ENCODE measurements at regions not wholly inside any gene's neighbourhood (a gene's known extent, or its start where the extent isn't known, plus 50 kb on each side); places are given as distances from the start of the nearest gene placed in this dataset.
"Not testable (repeated sequence)": the region's sequence is repeated elsewhere in the genome, so short reads cannot be mapped to it uniquely, and the experiment has no call there.

DNA sequence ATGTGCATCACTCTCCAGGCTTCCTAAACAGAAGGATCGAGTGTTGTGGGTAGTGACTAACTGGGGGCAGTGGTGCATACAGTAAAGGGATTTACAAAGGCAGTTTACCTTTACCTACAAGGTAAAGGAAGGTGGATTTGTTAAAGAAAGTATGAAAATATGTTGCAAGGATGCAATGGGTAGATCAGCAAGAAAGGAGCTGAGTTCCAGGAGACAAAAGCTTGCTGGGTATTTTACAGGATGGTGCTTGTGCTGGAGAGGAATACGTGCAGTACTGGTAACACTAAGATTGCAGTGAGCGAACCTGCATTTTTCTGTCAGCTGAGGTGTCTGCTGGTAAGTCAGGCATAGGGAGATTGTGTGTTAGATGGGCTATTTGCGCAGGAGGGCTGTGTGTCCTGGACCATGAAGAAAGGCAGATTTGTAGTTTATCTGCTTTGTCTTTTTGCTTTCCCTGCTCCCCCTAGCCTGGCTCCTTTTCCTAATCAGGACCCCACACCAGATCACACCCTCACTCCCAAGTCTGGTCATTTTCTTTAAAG is 304.6 kb downstream of the THBS2 start:
- no peak for DNase-seq (ENCODE audit: low read depth in 4 of 4, low spot score in 3 of 4)

DNA sequence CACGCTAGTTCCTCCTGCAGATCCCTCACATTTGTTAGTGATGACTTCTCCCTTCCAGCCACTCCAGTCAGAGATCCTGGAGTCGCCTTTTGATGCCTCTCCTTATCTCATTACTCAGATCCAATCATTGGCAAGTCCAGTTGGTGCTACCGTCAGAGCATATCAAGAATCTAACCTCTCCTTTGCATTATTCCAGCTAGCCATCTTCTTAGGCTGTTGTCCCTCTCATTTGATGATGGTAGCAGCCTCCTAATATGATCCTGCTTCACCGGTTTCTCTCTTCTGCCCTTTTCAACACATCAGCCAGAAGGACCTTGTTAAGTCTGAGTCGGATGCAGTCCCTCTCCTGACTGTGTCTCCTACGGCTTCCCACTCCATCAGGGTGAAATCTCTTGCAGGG is 305.6 kb downstream of the THBS2 start:
- DNase-seq (ENCODE audit: low read depth in 4 of 4, low spot score in 3 of 4), result no peak

DNA sequence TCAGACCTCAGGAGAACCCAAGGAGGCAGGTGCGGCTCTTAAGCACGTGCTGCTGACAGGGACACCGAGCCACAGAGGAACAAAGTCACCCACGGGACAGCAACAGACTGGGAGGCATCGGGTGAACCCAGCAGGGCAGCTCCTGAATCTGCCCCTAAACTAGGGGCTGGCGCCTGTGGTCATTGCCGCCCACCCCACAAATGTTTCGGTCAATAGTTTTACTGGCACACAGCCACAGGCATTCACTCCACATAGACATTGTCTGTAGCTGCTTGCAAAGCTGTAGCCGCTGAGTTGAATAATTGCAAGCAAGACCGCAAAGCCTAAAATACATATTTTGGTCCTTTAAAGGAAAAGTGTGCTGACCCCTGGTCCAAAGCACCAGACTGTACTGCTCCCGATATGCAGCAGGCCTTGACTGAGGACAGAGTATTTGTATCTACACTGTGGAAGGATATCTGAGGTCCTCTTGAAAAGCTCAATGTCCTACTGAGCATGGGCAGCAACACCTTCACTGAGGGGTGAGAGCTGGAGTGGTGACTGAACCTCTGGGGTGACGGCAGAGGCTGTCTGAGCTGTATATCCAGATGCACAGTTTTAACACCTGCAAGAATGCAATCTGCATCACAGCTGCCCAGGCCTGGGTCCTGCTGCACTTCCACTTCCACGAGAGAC is 310.3 kb downstream of the THBS2 start:
- no peak for DNase-seq (ENCODE audit: low read depth in 4 of 4, low spot score in 3 of 4)

DNA sequence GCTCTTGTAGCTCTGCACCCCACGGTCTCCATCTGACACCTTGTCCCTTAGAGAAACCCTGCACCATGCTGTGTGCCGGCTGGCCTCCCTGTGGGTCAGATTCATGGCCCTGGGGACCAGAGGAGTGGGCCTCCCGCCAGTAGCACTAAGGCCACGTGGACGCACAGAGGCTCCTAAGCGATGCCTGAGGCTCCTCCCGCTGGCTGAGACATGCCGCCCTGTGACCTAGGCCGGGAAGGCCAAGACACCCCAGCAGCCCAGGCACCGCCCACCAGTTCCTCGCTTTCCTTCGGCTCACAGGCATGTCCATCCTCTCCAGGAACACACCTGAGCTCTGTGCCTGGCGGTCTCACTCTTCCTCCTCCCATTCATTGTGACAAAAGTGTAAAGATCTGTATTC is 311.0 kb downstream of the THBS2 start:
- no peak for DNase-seq (ENCODE audit: low read depth in 4 of 4, low spot score in 3 of 4)

DNA sequence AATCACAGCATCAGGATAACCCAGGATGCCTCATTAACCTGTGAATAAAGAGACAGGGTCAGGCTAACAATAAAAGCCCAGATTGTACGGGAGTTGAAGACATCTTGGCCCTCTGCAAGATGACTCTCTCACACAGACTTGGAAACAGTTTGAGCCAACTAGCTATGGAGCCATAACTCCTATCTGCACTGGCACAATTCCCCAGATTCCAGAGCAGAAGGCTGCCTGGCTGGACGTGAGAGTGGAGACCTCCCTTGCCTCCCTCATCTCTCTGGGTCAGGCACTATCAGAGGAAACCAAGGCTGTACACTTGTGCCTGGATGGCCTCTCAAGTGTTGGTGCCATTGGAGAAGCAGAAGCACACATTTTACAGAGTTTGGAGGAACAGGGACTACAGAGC is 312.6 kb downstream of the THBS2 start:
- no peak for DNase-seq (ENCODE audit: low read depth in 4 of 4, low spot score in 3 of 4)

DNA sequence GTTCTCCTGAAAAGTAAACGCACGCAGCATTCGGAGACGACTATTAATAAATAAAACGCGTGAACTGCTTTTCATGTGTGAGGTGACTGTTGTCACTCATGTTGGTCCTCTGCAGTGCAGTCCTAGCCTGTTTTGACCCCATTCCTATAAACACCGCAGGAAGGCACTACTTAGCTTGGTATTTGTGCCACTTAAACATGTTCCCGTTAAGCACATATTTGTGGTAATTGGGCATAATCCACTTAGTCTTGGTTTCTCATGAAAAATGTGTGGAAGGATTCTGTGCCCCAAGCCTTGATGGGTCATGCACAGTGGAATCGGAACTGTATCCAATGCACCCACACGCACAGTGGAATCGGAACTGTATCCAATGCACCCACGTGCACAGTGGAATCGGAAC is 313.9 kb downstream of the THBS2 start:
- no peak for DNase-seq (ENCODE audit: low read depth in 4 of 4, low spot score in 3 of 4)

DNA sequence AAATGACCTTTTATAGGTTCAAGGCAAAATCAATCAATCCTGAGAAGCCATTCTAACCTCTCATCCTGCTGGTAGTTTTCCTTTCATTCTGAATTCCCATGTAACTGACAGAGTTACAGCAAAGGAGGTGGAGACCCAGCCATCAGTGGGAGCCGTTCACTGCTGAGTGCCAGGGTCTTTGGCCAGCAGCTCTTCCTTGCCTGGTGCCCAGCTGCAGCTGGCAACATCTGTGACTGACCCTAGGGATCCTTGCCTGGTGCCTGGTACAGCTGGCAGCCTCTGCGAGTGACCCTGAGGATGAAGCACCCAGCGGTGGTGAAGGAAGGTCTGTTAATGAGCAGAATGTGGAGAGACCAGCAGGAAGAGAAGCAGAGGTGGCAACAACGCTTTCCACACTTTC is 314.6 kb downstream of the THBS2 start:
- no peak for DNase-seq (ENCODE audit: low read depth in 4 of 4, low spot score in 3 of 4)

DNA sequence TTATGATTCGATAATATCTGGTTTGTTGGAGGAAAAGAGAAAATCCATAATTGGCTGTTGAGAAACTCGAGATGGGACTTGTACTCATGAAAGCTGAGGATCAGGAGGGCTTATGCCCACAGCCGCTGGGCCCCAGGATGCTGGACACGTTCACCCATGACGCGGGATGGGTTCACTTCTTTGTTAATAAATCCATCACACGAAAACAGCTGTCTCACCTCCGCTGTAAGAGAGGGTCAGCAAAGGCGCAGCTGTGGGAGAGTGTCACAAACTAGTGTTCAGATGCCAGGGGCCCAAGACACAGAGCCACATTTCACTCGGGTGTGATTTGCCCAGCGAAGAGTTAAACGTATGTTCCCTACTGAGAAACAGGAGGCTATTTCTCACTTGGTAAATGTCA is 315.1 kb downstream of the THBS2 start:
- no peak for DNase-seq (ENCODE audit: low read depth in 4 of 4, low spot score in 3 of 4)

DNA sequence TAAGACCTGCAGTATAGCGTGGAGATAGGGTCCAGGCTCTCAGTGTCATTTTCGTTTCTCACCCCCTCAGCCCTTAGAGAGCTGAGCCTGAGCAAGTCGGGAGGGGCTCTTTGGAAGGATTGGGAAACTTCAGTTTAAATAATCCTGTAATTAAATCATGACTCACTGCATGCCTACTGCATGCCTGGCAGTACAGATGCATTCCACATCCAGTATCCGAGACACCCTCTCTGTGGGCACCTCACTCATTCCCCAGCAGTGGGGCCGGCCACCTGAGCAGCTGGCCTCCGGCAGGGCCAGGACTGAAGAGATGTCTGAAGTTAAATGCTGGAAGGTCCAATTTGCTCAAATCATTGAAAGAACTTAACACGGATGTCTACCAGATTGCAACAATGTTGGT is 316.6 kb downstream of the THBS2 start:
- no peak for DNase-seq (ENCODE audit: low read depth in 4 of 4, low spot score in 3 of 4)

DNA sequence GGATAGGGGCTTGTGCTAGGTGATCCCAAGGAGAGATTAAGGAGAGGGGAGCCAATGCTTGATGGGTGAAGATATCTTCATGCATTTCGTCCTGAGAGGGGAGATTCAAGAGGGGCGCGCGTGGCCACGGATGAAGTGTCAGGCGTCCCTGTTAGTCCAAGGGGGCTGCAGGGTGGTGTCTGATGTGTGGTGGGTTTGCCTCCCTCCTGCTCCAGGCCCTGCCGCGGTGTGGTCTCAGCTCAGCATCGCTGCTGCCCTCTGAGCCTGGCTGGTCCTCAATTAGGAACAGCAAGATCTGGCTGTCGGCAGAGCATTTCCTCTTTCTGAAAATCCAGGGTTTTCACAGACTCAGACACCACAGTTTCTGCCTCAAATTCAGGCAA is 318.0 kb downstream of the THBS2 start:
- no peak for DNase-seq (ENCODE audit: low read depth in 4 of 4, low spot score in 3 of 4)

DNA sequence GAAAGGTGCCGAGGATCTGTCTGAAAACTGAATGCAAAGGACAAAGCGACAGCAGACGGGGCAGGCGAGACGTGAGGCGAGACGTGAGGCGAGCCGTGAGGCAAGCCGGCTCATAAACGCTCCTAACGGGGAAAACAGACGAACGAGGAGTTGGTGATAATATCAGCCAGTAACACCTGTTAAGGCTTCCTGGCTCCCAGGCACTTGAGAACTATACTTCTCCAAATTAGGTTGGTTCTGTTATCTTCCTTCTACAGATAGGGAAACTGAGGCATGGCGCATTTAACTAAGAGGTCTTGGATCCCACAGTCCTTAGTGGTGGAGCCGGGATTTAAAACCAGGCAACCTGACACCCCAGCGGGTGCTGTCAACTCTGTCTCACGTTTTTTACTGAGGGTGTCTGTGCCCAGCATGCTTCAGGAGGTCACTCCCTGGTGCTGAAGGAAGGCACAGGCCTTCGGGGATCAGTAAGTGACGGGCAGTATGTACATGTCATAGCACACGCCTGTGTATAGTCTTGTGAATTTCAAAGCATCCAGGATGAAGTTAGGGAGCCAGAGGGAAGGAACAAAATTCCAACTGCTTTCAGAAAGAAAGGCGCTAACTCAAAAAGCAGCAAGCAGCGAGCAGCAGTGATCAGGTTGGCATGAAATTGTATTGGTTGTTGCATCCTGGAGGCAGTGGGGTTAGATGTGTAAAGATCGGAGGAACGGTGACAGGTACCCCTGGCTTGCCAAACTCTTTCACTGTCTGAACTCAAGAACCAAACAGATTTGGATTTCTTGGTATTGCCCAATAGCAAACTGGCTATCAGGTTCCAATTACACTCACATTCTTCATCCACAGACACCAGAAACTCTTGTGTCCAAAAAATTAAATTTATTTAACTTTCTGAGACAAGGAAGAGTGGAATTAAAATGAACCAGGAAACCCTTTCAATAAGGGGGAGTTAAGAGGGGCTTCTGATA is 318.7 kb downstream of the THBS2 start:
- DNase-seq (ENCODE audit: low read depth in 4 of 4, low spot score in 3 of 4), result no peak

DNA sequence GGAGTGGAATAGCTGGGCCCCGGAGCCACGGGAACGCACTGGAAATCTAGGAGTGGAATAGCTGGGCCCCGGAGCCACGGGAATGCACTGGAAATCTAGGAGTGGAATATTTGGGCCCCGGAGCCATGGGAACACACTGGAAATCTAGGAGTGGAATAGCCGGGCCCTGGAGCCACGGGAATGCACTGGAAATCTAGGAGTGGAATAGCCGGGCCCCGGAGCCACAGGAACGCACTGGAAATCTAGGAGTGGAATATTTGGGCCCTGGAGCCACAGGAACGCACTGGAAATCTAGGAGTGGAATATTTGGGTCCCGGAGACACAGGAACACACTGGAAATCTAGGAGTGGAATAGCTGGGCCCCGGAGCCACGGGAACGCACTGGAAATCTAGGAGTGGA is 321.5 kb downstream of the THBS2 start:
- DNase-seq (ENCODE audit: low read depth in 4 of 4, low spot score in 3 of 4), result not testable (repeated sequence)

DNA sequence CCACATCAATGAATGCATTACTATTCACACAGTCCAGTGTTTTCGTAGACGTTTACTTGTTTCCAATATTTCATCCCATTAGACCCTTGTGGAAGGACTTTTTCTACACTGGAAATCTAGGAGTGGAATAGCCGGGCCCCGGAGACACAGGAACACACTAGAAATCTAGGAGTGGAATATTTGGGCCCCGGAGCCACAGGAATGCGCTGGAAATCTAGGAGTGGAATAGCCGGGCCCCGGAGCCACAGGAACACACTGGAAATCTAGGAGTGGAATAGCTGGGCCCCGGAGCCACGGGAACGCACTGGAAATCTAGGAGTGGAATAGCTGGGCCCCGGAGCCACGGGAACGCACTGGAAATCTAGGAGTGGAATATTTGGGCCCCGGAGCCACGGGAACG is 322.6 kb downstream of the THBS2 start:
- DNase-seq (ENCODE audit: low read depth in 4 of 4, low spot score in 3 of 4), result not testable (repeated sequence)

DNA sequence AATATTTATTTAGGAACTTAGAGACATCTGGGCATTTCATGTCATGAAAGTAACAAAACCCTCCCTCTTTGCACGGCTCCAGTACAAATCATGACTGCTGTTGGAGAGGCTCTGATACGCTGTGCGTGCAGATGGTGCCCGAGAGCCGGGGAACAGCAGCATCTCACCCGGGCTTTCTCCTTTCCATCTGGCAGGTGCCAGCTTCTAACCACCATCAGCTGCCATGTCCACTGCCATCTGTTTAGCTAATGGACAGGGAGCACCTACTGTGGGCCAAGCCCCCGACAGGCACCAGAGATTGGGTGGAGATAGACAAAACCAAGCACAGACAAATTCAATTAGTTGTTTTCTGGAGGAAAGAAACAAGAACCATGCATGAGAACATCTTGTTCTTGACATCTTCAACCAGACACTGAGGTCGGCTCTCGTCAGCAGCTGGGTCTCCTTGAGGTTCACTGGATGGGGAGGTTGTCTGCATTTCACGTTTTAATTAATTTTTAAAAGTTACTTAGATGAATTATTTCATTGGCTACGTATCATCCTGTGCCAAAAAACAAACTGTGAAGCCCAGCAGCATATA is 323.7 kb downstream of the THBS2 start:
- no peak for DNase-seq (ENCODE audit: low read depth in 4 of 4, low spot score in 3 of 4)

DNA sequence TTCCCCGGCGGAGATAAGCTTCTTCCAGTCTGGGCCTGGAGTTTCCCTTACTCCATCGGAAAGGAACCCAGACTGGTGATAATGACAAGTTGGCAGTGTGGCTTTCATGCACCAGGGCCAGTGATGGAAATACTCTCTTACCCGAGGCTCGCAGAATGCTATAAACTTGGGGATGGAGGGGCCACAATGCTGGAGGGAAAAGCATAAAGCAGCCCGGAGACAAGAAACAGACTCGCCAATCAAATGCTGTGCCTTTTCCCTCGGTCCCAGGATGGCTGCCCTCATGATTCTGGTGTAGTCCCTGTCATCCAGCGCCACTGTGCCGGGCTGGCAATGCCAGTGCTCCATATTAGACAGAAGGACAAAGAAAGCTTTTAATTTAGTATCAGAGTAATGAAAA is 325.6 kb downstream of the THBS2 start:
- DNase-seq (ENCODE audit: low read depth in 4 of 4, low spot score in 3 of 4), result no peak

DNA sequence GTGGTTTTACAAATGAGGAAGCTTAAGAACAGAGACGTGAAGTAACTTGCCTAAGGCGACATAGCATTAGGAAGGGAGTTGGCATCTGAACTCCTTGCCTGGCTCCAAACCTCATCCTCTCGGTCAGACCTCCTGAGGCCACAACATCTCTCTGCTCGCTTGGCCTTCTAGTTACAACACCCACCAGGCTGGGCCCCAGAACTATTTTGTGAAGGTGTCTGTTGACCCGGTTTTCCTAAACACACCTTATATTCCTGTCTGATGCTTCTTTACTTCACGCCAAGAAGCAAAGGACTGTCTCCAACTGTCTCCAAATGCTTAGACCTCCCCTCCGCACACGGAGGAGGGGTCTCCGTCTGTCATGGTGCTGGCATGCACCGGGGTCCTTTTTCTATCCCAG is 326.6 kb downstream of the THBS2 start:
- DNase-seq (ENCODE audit: low read depth in 4 of 4, low spot score in 3 of 4), result no peak

DNA sequence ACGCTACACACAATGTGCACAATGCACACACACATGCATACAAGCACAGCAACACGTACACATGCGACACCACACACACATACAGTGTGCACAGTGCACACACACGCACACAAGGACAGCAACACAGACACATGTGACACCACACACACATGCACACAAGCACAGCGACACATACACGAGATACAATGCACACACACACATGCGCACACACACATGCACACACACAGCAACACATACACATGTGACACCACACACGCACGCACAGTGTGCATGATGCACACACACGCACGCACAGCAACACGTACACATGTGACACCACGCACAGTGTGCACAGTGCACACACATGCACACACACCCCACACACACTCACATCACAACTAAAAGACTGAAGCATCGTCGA is 327.3 kb downstream of the THBS2 start:
- DNase-seq (ENCODE audit: low read depth in 4 of 4, low spot score in 3 of 4), result no peak

DNA sequence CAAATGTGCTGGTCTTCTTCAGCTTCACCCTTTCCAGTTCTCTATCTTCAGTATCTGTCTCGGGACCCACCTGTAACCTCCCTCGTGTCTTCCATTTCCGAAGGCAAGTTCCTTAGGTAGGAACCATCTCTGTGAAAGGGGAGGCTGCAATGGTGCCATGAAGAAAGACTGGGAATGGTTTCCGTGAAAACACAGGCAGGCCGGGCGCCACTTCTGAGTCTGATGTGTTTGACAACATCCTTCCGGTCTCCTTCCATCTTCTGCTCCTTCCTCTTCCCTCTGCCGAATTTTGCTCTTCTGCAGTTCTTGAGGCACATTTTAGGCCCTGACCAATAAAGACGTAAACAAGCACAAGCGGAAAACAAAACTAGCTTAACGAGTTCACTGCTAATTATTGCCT is 328.0 kb downstream of the THBS2 start:
- DNase-seq (ENCODE audit: low read depth in 4 of 4, low spot score in 3 of 4), result no peak

DNA sequence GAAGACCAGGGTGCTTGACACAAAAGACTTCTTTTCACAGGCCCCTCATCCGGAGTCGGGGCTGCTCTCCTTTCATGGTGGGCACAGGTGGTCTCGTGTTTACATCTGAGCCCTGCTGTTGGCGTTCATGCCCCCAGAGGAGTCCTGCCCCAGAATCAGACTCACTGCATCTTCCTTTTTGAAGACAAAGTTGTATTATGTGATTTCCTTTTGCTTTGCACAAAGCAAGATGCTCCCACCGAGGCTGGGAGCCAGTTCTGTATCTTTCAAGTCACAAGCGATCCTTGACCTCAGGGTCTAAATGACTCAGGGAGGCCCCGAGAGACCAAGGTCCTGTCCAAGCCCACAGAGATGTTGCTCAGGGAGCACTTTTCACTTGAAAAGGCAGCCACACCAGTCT is 330.5 kb downstream of the THBS2 start:
- no peak for DNase-seq (ENCODE audit: low read depth in 4 of 4, low spot score in 3 of 4)

DNA sequence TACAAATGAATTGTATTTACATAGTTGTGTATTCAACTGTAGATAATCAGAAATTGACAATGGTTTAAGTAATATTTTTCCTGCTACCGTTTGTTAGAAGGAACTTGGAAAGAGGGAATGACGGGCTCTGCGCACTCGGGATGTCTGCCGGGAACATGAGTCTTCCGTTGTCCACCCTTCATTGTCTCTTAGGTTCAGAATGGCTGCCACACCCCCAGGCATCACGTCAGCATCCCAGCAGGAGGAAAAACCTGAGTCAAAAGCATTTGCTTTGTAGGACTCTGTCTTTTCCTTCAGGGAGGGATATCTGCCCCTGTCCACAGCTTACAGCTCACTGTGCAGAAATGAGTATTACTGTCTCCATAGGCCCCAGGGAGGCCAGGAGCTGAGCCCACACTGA is 331.2 kb downstream of the THBS2 start:
- no peak for DNase-seq (ENCODE audit: low read depth in 4 of 4, low spot score in 3 of 4)

DNA sequence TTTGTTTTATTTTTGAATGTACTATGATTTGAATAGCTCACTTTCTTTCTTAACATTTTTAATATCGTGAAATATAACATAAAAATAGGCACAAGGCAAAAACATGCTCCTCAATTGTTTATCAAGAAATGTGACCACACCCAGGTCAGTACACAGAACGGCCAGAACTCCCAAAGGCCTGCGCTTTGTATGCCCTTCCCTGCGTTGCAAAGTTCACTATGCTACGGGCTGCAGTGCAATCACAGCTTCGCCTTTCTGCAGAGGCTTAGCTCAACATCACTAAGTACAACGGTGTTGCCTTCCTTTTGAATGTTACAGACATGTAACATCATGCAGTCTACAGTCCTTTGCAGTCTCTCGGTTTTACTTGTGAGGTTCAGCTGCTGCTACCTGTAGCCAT is 333.4 kb downstream of the THBS2 start:
- no peak for DNase-seq (ENCODE audit: low read depth in 4 of 4, low spot score in 3 of 4)
